ENCODE measurements at regions not wholly inside any gene's neighbourhood (a gene's known extent, or its start where the extent isn't known, plus 50 kb on each side); places are given as distances from the start of the nearest gene placed in this dataset.

DNA sequence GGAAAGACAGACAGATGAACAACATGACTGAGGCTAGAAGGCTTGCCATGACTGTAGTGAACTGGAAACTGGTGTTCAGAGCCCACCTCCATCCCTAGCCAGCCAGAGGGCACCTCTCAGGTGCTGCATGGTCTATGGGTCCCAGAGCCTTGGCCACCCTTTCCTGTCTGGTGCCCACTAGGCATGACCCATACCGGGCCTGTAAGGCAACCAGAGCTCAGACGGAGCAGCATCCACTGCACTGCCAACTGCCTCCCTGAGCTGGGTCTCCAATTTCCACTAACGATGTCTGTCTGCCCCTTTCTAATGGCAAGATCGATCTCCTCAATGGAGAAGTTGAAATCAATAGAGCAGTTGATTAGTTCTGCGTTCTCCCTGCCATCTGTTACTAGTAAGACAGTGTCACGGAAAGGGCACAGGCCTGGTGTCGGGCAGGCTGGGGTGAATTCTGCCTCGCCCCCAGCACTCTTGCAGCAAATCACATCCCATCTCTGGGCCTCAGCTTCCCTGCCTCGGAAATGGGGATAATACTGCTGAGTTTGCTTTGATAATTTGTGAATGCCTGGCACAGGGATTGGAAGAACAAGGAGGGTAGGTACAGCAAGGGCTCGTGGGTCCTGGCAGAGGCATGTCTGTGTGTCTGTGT is 172.3 kb upstream of the MVB12B start:
- TF ChIP-seq, protein P1, sequence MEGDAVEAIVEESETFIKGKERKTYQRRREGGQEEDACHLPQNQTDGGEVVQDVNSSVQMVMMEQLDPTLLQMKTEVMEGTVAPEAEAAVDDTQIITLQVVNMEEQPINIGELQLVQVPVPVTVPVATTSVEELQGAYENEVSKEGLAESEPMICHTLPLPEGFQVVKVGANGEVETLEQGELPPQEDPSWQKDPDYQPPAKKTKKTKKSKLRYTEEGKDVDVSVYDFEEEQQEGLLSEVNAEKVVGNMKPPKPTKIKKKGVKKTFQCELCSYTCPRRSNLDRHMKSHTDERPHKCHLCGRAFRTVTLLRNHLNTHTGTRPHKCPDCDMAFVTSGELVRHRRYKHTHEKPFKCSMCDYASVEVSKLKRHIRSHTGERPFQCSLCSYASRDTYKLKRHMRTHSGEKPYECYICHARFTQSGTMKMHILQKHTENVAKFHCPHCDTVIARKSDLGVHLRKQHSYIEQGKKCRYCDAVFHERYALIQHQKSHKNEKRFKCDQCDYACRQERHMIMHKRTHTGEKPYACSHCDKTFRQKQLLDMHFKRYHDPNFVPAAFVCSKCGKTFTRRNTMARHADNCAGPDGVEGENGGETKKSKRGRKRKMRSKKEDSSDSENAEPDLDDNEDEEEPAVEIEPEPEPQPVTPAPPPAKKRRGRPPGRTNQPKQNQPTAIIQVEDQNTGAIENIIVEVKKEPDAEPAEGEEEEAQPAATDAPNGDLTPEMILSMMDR (IDR thresholded peaks at IDR 0.05): no peak
- TF ChIP-seq POLR2A (IDR thresholded peaks at IDR 0.05): no peak
